ENCODE measurements at regions not wholly inside any gene's neighbourhood (a gene's known extent, or its start where the extent isn't known, plus 50 kb on each side); places are given as distances from the start of the nearest gene placed in this dataset.

DNA sequence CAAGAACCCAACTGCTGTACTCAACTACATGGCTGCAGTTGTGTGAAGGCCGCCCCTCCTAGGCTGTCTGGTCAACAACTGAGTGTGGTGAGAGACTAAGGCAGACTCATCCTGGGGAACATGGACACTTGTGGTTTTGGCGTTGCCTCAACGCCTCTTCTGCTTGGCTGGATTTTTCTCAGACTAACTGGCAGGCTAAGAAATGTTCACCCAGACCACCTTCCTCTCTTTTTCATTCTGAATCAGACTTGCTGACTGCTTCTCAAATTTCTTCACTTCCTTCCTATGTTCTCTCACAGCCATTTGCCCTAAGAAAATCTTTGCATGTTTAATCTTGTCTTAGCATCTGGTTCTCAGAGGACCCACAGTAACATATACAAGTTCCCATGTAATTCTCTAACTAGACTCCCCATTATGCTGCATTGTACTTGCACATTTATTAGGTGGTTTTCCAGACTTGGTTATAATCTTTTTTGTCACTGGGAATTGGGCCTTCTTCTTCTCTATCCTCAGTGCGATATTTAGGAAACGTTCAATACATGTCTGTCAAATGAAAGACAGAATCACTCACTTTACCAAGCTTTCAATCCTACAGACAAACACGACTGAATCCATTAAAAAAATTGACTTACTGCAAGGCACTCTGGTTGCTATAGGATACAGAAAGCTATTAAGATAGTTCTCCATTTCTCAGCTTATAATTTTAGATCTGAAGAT, 327.6 kb downstream of the CCER1 start:
- TF ChIP-seq, protein P1, sequence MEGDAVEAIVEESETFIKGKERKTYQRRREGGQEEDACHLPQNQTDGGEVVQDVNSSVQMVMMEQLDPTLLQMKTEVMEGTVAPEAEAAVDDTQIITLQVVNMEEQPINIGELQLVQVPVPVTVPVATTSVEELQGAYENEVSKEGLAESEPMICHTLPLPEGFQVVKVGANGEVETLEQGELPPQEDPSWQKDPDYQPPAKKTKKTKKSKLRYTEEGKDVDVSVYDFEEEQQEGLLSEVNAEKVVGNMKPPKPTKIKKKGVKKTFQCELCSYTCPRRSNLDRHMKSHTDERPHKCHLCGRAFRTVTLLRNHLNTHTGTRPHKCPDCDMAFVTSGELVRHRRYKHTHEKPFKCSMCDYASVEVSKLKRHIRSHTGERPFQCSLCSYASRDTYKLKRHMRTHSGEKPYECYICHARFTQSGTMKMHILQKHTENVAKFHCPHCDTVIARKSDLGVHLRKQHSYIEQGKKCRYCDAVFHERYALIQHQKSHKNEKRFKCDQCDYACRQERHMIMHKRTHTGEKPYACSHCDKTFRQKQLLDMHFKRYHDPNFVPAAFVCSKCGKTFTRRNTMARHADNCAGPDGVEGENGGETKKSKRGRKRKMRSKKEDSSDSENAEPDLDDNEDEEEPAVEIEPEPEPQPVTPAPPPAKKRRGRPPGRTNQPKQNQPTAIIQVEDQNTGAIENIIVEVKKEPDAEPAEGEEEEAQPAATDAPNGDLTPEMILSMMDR (IDR thresholded peaks at IDR 0.05; ENCODE audit: extremely low read depth in 1 of 2, insufficient read depth in 1 of 2, low read depth in 1 of 2, low read length in 2 of 2) = no peak
- TF ChIP-seq GATA2 (IDR thresholded peaks at IDR 0.05; ENCODE audit: insufficient read depth, insufficient read length, low read depth, low read length) = no peak
- no peak for TF ChIP-seq POLR2AphosphoS5 (IDR thresholded peaks at IDR 0.05; ENCODE audit: insufficient read depth, low read depth, low read length)
- no peak for TF ChIP-seq POLR2A (IDR thresholded peaks at IDR 0.05; ENCODE audit: low read depth, low read length)
- TF ChIP-seq, protein P2, sequence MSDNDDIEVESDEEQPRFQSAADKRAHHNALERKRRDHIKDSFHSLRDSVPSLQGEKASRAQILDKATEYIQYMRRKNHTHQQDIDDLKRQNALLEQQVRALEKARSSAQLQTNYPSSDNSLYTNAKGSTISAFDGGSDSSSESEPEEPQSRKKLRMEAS (IDR thresholded peaks at IDR 0.05; ENCODE audit: insufficient read depth, insufficient read length) = no peak
- TF ChIP-seq JUN (IDR thresholded peaks at IDR 0.05; ENCODE audit: borderline replicate concordance, insufficient read depth, insufficient read length, low read depth) = no peak
